ENCODE measurements at regions not wholly inside any gene's neighbourhood (a gene's known extent, or its start where the extent isn't known, plus 50 kb on each side); places are given as distances from the start of the nearest gene placed in this dataset.

DNA sequence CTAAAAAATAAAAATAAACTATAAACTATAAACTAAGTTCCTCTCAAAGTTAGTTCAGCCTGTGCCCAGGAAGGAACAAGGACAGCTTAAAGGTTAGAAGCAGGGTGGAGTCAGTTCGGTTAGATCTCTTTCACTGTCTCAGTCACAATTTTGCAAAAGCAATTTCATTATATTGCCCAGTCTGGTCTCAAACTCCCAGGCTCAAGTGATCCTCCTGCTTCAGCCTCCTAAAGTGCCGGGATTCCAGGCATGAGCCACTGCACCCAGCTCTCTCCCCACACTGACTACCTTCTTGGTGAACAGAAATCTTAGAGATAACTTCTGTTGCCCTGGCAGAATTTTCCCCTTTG lies 146.3 kb upstream of the TRIM24 start:
- Histone ChIP-seq H3K9me3 (ENCODE audit: control insufficient read depth, insufficient read depth, low read depth, low read length) (no peaks in the 10 kb centered on the region), H3K4me3 (ENCODE audit: low read depth, low read length) (no peak overlapping the region), H3K27ac (ENCODE audit: extremely low read depth, low read depth, low read length) (no peak overlapping the region), H3K4me1 (ENCODE audit: control insufficient read depth, insufficient read depth, low read length) (no peaks in the 10 kb centered on the region), H3K36me3 (ENCODE audit: control insufficient read depth in 2 of 2, insufficient read depth in 1 of 2, low read length in 2 of 2) (no peaks in the 10 kb centered on the region)
- CTCF ChIA-PET, result interaction anchor here (0.6 kb wide), 1 partner anchor 123 kb away, joined by 3 read pairs; no protein-coding TSS in a partner anchor
- POLR2A ChIA-PET, result no interaction called here
- TF ChIP-seq, protein P1, sequence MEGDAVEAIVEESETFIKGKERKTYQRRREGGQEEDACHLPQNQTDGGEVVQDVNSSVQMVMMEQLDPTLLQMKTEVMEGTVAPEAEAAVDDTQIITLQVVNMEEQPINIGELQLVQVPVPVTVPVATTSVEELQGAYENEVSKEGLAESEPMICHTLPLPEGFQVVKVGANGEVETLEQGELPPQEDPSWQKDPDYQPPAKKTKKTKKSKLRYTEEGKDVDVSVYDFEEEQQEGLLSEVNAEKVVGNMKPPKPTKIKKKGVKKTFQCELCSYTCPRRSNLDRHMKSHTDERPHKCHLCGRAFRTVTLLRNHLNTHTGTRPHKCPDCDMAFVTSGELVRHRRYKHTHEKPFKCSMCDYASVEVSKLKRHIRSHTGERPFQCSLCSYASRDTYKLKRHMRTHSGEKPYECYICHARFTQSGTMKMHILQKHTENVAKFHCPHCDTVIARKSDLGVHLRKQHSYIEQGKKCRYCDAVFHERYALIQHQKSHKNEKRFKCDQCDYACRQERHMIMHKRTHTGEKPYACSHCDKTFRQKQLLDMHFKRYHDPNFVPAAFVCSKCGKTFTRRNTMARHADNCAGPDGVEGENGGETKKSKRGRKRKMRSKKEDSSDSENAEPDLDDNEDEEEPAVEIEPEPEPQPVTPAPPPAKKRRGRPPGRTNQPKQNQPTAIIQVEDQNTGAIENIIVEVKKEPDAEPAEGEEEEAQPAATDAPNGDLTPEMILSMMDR (tag by site-specific recombination; IDR thresholded peaks at IDR 0.05), result no peak
- TF ChIP-seq ZNF529 (tag by site-specific recombination; IDR thresholded peaks at IDR 0.05; ENCODE audit: insufficient replicate concordance) (no peak), ZNF24 (tag by site-specific recombination; IDR thresholded peaks at IDR 0.05) (no peak), ZNF404 (tag by site-specific recombination; IDR thresholded peaks at IDR 0.05) (no peak), ZSCAN30 (tag by site-specific recombination; IDR thresholded peaks at IDR 0.05) (no peak), OSR2 (tag by site-specific recombination; IDR thresholded peaks at IDR 0.05) (no peak), ZNF23 (tag by site-specific recombination; IDR thresholded peaks at IDR 0.05; ENCODE audit: borderline replicate concordance) (no peak), ZNF629 (tag by site-specific recombination; IDR thresholded peaks at IDR 0.05) (no peak), RBAK (tag by site-specific recombination; IDR thresholded peaks at IDR 0.05) (no peak), HOXC10 (CRISPR knock-in tag; IDR thresholded peaks at IDR 0.05) (no peak), HOXA7 (CRISPR knock-in tag; IDR thresholded peaks at IDR 0.05; ENCODE audit: borderline replicate concordance) (no peak), HOXD13 (CRISPR knock-in tag; IDR thresholded peaks at IDR 0.05; ENCODE audit: borderline replicate concordance) (no peak), ZBTB7A (tag by site-specific recombination; IDR thresholded peaks at IDR 0.05; ENCODE audit: low read depth) (no peak), ZNF132 (tag by site-specific recombination; IDR thresholded peaks at IDR 0.05; ENCODE audit: borderline replicate concordance) (no peak)
- TF ChIP-seq, protein P2, sequence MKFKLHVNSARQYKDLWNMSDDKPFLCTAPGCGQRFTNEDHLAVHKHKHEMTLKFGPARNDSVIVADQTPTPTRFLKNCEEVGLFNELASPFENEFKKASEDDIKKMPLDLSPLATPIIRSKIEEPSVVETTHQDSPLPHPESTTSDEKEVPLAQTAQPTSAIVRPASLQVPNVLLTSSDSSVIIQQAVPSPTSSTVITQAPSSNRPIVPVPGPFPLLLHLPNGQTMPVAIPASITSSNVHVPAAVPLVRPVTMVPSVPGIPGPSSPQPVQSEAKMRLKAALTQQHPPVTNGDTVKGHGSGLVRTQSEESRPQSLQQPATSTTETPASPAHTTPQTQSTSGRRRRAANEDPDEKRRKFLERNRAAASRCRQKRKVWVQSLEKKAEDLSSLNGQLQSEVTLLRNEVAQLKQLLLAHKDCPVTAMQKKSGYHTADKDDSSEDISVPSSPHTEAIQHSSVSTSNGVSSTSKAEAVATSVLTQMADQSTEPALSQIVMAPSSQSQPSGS (tag by site-specific recombination; IDR thresholded peaks at IDR 0.05; ENCODE audit: low read depth), result no peak

DNA sequence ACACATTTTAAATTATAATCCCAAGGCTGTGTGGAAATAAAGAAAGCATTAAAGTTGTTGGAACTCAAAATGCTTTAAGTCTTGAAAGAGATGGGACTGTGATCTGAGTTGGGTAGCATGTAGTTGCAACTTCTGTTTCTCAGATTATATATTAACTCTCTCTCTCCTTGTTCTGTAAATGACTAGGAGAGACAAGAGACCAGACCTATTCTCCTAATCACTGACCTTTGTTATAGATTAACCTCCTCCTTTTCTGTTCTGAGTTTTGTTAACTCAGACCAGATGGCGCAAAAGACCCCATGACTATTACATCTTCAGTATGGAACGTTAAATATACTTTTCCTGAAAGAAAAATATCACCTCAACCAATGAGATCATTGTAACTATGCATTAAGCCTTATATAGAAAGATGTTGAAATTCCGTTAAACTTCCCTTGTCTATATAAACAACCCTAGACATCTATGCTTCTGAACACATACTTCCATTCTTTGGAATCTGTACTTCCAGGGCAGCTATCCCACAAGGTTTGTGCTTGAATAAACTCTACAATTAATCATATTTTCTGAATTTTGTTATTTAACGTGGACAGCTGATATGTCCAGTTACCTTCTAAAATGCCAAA lies 143.5 kb upstream of the TRIM24 start:
- no peak for TF ChIP-seq ZNF19 (tag by site-specific recombination; IDR thresholded peaks at IDR 0.05; ENCODE audit: low read depth)
- no peak for TF ChIP-seq ZNF214 (tag by site-specific recombination; IDR thresholded peaks at IDR 0.05; ENCODE audit: borderline replicate concordance)
- TF ChIP-seq ZNF391 (tag by site-specific recombination; IDR thresholded peaks at IDR 0.05; ENCODE audit: borderline replicate concordance, low read depth), result no peak
- TF ChIP-seq ZNF394 (tag by site-specific recombination; IDR thresholded peaks at IDR 0.05; ENCODE audit: borderline replicate concordance), result no peak
- no peak for TF ChIP-seq GLI4 (tag by site-specific recombination; IDR thresholded peaks at IDR 0.05)
- TF ChIP-seq, protein P3, sequence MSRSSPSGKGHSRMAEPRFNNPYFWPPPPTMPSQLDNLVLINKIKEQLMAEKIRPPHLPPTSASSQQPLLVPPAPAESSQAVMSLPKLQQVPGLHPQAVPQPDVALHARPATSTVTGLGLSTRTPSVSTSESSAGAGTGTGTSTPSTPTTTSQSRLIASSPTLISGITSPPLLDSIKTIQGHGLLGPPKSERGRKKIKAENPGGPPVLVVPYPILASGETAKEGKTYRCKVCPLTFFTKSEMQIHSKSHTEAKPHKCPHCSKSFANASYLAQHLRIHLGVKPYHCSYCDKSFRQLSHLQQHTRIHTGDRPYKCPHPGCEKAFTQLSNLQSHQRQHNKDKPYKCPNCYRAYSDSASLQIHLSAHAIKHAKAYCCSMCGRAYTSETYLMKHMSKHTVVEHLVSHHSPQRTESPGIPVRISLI (tag by site-specific recombination; IDR thresholded peaks at IDR 0.05), result no peak
- POLR2A ChIA-PET, result no interaction called here
- H3K9me3 ChIP-seq (ENCODE audit: control insufficient read depth, insufficient read depth, low read depth, low read length), result no peaks in the 10 kb centered on the region
- no peaks in the 10 kb centered on the region for H3K36me3 ChIP-seq (ENCODE audit: control insufficient read depth in 2 of 2, insufficient read depth in 1 of 2, low read length in 2 of 2)
- H3K4me1 ChIP-seq (ENCODE audit: control insufficient read depth, insufficient read depth, low read length), result no peaks in the 10 kb centered on the region
- H3K27ac ChIP-seq (ENCODE audit: extremely low read depth, low read depth, low read length), result no peak overlapping the region
- H3K4me3 ChIP-seq (ENCODE audit: low read depth, low read length), result no peak overlapping the region
- CTCF ChIA-PET, result no interaction called here

Measured in HEK293 (cell line).